ENCODE measurements at regions not wholly inside any gene's neighbourhood (a gene's known extent, or its start where the extent isn't known, plus 50 kb on each side); places are given as distances from the start of the nearest gene placed in this dataset.

GRCh38 chr20:60389882-60390281 lies 431.7 kb downstream of the CDH26 start:
- DNase-seq: no peak

DNA sequence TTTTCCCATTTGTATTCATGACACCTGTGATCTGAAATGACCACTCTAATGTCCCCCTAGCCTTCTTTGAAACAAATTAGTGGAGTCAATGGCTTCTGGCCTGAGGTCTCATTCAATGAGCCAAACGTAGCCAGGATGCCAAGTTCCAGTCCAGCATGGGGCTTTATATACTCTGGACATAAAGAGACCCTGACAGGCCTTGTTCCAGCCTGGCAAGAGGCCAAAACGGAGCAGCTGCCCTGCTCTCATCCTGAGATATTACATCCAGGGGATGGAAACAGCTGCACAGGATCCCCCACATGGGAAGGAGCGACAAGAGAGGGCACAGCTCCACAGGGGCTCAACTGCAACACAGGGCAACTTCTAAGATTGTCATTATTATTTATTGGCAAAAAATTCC lies 437.8 kb downstream of the CDH26 start:
- DNase-seq: no peak

DNA sequence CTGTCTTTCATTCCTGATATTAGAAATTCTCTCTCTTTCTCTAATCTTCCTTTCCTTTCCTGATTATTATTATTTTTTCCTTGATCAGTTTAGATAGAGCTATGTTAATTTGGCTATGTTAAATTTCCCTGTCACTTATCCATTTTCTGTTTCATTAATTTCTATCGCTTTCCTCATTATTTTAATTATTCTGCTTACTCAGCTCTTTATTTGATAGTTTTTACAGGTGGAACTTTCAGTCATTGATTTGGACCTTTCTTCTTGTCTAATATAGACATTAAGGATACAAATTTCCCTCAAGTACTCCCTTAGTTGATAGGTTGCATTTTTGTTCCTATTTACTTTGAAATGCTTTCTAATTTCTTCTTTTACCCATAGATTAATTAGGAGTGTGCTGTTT lies 442.3 kb downstream of the CDH26 start:
- DNase-seq: no peak

DNA sequence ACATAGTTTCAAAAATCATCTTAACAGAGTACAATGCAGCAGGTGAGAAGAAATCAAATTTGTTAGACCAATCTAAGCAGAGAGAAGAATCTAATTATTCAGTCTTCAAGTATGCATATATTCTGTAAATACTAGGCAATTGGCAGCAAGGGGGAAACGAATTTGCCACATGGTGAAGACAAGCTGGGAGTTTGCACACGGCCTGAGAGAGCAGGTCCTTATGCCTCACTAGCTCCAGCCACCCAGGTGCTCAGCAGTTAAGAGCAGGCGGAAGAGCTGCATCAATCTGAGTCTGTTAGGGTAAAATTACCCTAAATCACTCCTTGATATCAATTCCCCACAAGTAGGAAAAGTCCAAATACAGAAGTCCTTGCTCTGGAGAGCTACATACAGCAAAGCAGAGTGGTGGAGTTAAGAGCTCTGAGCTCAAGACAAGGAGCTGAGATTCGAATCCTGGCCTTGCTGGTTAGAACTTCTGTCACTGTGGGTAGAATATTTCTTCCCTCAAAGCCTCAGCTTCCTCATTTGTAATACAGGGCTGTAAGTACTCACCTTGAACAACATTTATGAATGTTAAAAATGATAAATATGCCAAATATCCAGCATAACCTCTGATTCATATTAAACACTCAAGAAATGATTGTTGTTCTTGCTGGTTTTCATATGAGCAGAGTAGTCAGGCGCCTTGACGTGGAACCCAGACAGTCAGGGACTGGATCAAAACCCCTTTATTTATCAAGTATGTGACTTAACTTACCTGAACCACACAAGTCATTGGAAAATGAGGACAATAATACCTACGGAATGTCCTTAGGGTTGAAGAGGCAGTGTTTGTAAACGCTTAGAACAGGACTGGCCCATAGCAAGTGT lies 444.2 kb downstream of the CDH26 start:
- DNase-seq: no peak

- DNase-seq: no peak
Observed at GRCh38 chr20:60403105-60403741, 445.0 kb downstream of the CDH26 start.

- no peak for DNase-seq
Observed at GRCh38 chr20:60407011-60407771, 449.0 kb downstream of the CDH26 start.

GRCh38 chr20:60407938-60408337 lies 449.7 kb downstream of the CDH26 start:
- DNase-seq: no peak

GRCh38 chr20:60408435-60408834 lies 450.2 kb downstream of the CDH26 start:
- DNase-seq: no peak

DNA sequence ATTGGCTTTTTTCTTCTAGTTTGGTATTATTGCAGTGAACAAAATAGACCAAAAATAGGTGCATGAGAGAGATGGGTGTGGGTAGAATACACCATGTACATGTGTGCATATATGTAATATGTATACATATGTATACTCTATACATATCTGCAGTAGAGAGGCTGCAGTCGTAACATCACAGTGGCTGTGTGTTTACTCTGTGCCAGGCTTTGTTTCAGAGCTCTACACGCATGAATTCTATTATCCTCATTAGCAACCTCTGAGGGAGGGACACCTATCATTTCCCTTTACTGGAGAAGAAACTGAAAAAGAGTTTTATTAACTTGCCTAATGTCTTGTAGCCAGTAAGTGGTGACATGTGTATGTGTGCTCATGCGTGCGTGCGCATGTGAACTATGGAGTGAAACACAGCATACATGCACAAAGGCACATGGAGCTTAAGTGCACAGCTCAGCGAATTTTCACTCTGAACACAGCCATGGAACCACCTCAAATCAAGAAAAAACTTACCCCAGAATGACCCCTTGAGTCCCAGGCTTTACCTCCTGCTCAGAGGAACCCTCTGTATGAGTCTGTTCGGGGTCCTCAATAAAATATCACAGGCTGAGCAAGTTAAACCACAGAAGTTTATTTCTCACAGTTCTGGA lies 452.5 kb downstream of the CDH26 start:
- no peak for DNase-seq

GRCh38 chr20:60411813-60412212 lies 453.6 kb downstream of the CDH26 start:
- DNase-seq: no peak

DNA sequence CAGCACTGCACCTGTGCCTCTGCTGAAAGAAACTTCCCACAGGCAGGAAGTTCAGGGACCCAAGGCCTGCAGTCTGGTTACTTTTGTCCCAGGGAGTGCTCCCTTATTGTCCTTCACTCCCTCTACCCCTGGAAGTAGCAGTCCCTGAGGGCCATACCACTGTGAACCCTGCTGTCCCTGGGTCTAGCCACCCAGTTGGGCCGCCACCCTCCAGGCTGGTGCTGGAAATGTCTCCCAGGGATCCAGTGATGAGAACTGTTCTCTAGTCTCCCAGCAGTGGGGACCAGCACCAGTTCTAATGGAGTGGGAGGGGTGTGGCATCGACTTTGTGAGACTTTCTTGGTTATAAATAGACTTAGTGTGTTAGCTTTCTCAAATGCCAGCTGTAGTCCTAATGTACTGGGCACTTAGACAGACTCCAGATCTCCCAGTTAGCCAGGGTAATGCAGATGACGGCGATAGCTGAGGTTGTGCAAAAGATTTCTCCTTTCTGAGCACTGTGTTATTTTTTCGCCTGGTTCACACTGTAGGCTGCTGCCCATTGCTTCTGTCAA lies 462.5 kb downstream of the CDH26 start:
- no peak for DNase-seq

- DNase-seq: no peak
Observed at GRCh38 chr20:60422848-60423247, 464.6 kb downstream of the CDH26 start.

- DNase-seq: no peak
Observed at GRCh38 chr20:60424267-60424902, 466.2 kb downstream of the CDH26 start.

- DNase-seq: no peak
Observed at GRCh38 chr20:60427516-60427915, 469.3 kb downstream of the CDH26 start.

GRCh38 chr20:60428651-60429050 lies 470.4 kb downstream of the CDH26 start:
- no peak for DNase-seq

DNA sequence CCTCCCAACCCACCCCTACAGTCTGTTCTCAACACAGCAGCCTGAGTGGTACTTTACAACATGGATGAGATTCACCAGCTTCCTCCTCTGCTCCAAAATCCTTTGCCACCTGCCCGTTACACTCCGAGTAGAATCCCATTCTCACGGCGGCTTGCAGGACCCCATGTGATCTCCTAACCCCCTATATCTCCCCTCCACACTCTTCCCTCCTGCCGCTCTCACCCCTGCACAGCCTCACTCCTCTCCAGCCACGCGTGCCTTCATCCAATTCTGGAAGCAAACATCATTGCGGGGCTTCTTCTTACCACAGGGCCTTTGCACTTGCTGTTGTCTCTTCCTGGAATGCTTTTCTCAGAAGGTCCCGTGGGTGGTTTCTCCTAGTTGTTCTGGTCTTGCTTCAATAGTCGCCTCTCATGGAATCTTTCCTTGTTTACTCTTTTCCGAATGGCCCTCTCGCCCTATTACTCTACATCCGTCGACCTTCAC lies 472.3 kb downstream of the CDH26 start:
- no peak for DNase-seq

DNA sequence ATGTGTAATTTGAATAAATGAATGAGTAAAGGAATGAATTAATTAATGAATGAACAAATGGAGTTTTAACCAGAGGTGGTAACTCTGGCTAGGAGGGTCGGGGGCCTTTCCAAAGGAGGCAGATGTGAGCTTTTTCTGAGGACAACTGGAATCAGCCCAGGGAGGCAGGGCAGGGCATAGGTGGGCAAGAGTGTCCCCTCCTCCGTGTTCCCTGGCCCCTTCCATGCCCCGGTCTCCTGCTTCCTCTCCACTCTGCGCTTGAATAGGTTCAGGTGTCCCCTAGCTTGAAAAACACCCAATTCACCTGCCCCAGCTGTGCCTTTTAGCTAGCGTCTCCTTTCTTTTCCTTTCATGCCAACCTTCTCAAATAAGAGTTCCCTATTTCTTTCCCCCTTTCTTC lies 473.1 kb downstream of the CDH26 start:
- DNase-seq: no peak

- no peak for DNase-seq
Observed at GRCh38 chr20:60437418-60437817, 479.2 kb downstream of the CDH26 start.

- DNase-seq: no peak
Observed at GRCh38 chr20:60446267-60447111, 488.3 kb downstream of the CDH26 start.

- no peak for DNase-seq
Observed at GRCh38 chr20:60447703-60448102, 489.5 kb downstream of the CDH26 start.
